Thyroid gland (tissue), 4 donors: ENCODE measurements at regions not wholly inside any gene's neighbourhood (a gene's known extent, or its start where the extent isn't known, plus 50 kb on each side); places are given as distances from the start of the nearest gene placed in this dataset.

Source experiments
- DNase-seq, 2 donors: peaks; one replicate each; pipeline ENCODE4 v3.0.0-alpha.2; 2019
- H3K27ac ChIP-seq, 3 donors: fragments of 200-600 bp; sonication (generic); 1 replicate in 2 of 3; 2 replicates in 1 of 3; pipeline ENCODE4 v1.5.1; 2016 to 2019; ENCODE audit warnings: mild to moderate bottlenecking in 1 of 3, moderate library complexity in 1 of 3
- H3K27me3 ChIP-seq: fragments of 200-600 bp; sonication (generic); one replicate; pipeline ENCODE4 v1.5.1; 2019
- H3K36me3 ChIP-seq, 2 donors: fragments of 200-600 bp; sonication (generic); one replicate each; pipeline ENCODE4 v1.5.1; 2016 to 2019
- H3K4me1 ChIP-seq, 2 donors: fragments of 200-600 bp; sonication (generic); one replicate each; pipeline ENCODE4 v1.5.1; 2017 to 2019
- H3K4me3 ChIP-seq, 3 donors: fragments of 200-600 bp; sonication (generic); replicated peaks in 1 of 3; 1 replicate in 2 of 3; 2 replicates in 1 of 3; pipeline ENCODE4 v1.5.1; 2016; ENCODE audit warnings: mild to moderate bottlenecking in 1 of 3
- H3K9me3 ChIP-seq: fragments of 200-600 bp; sonication (generic); one replicate; pipeline ENCODE4 v1.5.1; 2017
- CTCF ChIP-seq, 6 experiments: fragments of 200-600 bp in 3 of 6; fragments of 450-650 bp in 3 of 6; sonication (generic) in 3 of 6; IDR thresholded peaks; one replicate each; pipeline ENCODE4 v1.5.1; 2016 to 2019; ENCODE audit warnings: antibody characterized with exemption in 6 of 6, mild to moderate bottlenecking in 2 of 6, inconsistent platforms in 1 of 6, moderate library complexity in 1 of 6
- POLR2A ChIP-seq, 2 donors: fragments of 450-650 bp; IDR thresholded peaks; one replicate each; pipeline ENCODE4 v1.6.1; 2017; ENCODE audit warnings: antibody characterized with exemption in 2 of 2, mild to moderate bottlenecking in 2 of 2, moderate library complexity in 1 of 2
- WGBS, 2 donors: methylation state at CpG; one replicate each; pipeline ENCODE4 v1.1.5; 2017; 5-methylcytosine and 5-hydroxymethylcytosine counted together
- intact Hi-C: fragments of 100-400 bp; cut with DNase I; formaldehyde crosslinking; loops from one replicate; pipeline ENCODE4 v1.15.1; 2023

GRCh38 chr1:103854279-103854678, 104.6 kb downstream of the AMY1C start:
- H3K27me3 ChIP-seq = no peaks in the 10 kb centered on the region
- TF ChIP-seq CTCF (IDR thresholded peaks at IDR 0.05) (no peak), POLR2A (IDR thresholded peaks at IDR 0.05) (no peak)
- DNase-seq = no peak
- no peaks in the 10 kb centered on the region for H3K36me3 ChIP-seq
- intact Hi-C loops = no loop called here
- H3K27ac ChIP-seq = no peak overlapping the region
- no peaks in the 10 kb centered on the region for H3K4me1 ChIP-seq
- no peaks in the 10 kb centered on the region for H3K9me3 ChIP-seq
- H3K4me3 ChIP-seq = no peak overlapping the region

DNA sequence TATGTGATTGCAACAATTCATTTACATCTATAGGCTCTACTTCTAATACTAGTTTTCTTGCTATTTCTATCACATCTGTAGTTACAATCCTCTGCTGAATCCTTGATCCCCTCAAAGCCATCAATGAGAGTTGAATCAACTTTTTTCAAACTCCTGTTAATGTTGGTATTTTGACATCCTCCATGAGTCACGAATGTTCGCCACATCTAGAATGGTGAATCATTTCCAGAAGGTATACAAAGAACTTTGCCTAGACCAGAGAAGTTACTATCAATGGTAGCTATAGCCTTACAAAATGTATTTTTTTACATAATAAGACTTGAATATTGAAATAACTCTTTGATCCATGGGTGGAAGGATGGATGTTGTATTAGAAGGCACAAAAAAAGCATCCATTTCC, 110.0 kb downstream of the AMY1C start:
- no peaks in the 10 kb centered on the region for H3K4me1 ChIP-seq
- TF ChIP-seq POLR2A (IDR thresholded peaks at IDR 0.05) (no peak), CTCF (IDR thresholded peaks at IDR 0.05) (no peak)
- H3K4me3 ChIP-seq = no peak overlapping the region
- no peaks in the 10 kb centered on the region for H3K9me3 ChIP-seq
- WGBS, 2 donors = 82 to 96% methylated on average over 2 of the region's 2 CpGs
- intact Hi-C loops = no loop called here
- no peak for DNase-seq
- H3K36me3 ChIP-seq = no peaks in the 10 kb centered on the region
- no peak overlapping the region for H3K27ac ChIP-seq
- H3K27me3 ChIP-seq = no peaks in the 10 kb centered on the region

GRCh38 chr1:103898576-103899345, 149.1 kb downstream of the AMY1C start:
- intact Hi-C loops = no loop called here

DNA sequence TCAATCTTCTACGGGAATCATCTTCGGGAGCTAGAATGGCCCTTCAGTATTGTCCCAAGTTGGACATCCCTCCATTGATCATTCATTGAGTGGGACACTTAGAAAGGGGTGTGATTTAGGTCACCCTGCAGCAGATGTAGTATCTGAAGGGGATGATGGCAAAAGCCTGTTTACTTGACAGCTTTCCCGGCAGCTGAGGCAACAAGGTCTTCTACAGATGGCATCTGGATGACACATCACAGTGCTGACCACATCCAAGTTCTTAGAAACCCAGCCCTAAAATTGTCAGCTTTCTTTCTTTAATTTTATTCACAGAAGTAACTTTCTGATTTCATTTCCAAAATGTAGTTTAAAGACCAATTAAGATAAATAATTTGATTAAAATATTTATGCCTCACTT, 150.3 kb downstream of the AMY1C start:
- intact Hi-C loops = no loop called here
- H3K27ac ChIP-seq = no peak overlapping the region
- TF ChIP-seq POLR2A (IDR thresholded peaks at IDR 0.05) (no peak), CTCF (IDR thresholded peaks at IDR 0.05) (no peak)
- H3K4me1 ChIP-seq = no peaks in the 10 kb centered on the region
- H3K36me3 ChIP-seq = no peaks in the 10 kb centered on the region
- H3K27me3 ChIP-seq = no peaks in the 10 kb centered on the region
- H3K9me3 ChIP-seq = no peaks in the 10 kb centered on the region
- no peak for DNase-seq
- 88 to 89% methylated on average over 3 of the region's 3 CpGs for WGBS, 2 donors
- H3K4me3 ChIP-seq = no peak overlapping the region

More at GRCh38 chr1:103898576-103899345, 149.1 kb downstream of the AMY1C start:
- Histone ChIP-seq H3K9me3 (no peaks in the 10 kb centered on the region), H3K27me3 (no peaks in the 10 kb centered on the region), H3K4me1 (no peaks in the 10 kb centered on the region), H3K36me3 (no peaks in the 10 kb centered on the region), H3K27ac (no peak overlapping the region), H3K4me3 (no peak overlapping the region)
- no peak for DNase-seq
- no peak for TF ChIP-seq CTCF (IDR thresholded peaks at IDR 0.05)
- TF ChIP-seq POLR2A (IDR thresholded peaks at IDR 0.05) = no peak
- WGBS, 2 donors = 72 to 74% methylated on average over 3 of the region's 3 CpGs

- no peak overlapping the region for H3K27ac ChIP-seq
- no peak overlapping the region for H3K4me3 ChIP-seq
- intact Hi-C loops = no loop called here
- H3K27me3 ChIP-seq = no peaks in the 10 kb centered on the region
- no peak for DNase-seq
- H3K36me3 ChIP-seq = no peaks in the 10 kb centered on the region
- no peaks in the 10 kb centered on the region for H3K4me1 ChIP-seq
- no peak for TF ChIP-seq POLR2A (IDR thresholded peaks at IDR 0.05)
- TF ChIP-seq CTCF (IDR thresholded peaks at IDR 0.05) = no peak
- 40 to 47% methylated on average over 4 of the region's 4 CpGs for WGBS, 2 donors
- no peaks in the 10 kb centered on the region for H3K9me3 ChIP-seq
Observed at GRCh38 chr1:103901072-103901471, 151.4 kb downstream of the AMY1C start.
